Parathyroid adenoma (tissue), 2 donors: ENCODE measurements at regions not wholly inside any gene's neighbourhood (a gene's known extent, or its start where the extent isn't known, plus 50 kb on each side); places are given as distances from the start of the nearest gene placed in this dataset.

Experiments used
- H2AFZ ChIP-seq: fragments of 300-600 bp; sonication (generic); one replicate; pipeline ENCODE4 v1.7.0; 2017; ENCODE audit warnings: antibody characterized with exemption, mild to moderate bottlenecking
- H3K27ac ChIP-seq: fragments of 300-600 bp; sonication (generic); one replicate; pipeline ENCODE4 v1.7.0; 2017
- H3K27me3 ChIP-seq: fragments of 300-600 bp; sonication (generic); one replicate; pipeline ENCODE4 v1.7.0; 2017; ENCODE audit warnings: low read length; ENCODE audit not compliant: control insufficient read depth, insufficient read depth
- H3K36me3 ChIP-seq: fragments of 300-600 bp; sonication (generic); one replicate; pipeline ENCODE4 v1.7.0; 2017; ENCODE audit warnings: low read length; ENCODE audit not compliant: control insufficient read depth, insufficient read depth
- H3K4me1 ChIP-seq: fragments of 300-600 bp; sonication (generic); one replicate; pipeline ENCODE4 v1.7.0; 2017; ENCODE audit warnings: control low read depth
- H3K4me2 ChIP-seq: fragments of 300-600 bp; sonication (generic); one replicate; pipeline ENCODE4 v1.7.0; 2017; ENCODE audit warnings: low read length
- H3K4me3 ChIP-seq: fragments of 300-600 bp; sonication (generic); one replicate; pipeline ENCODE4 v1.7.0; 2017; ENCODE audit warnings: low read depth, low read length
- H3K79me2 ChIP-seq: fragments of 300-600 bp; sonication (generic); one replicate; pipeline ENCODE4 v1.7.0; 2017; ENCODE audit warnings: control low read depth
- H3K9ac ChIP-seq: fragments of 300-600 bp; sonication (generic); one replicate; pipeline ENCODE4 v1.7.0; 2017; ENCODE audit warnings: mild to moderate bottlenecking
- H3K9me3 ChIP-seq: fragments of 300-600 bp; sonication (generic); one replicate; pipeline ENCODE4 v1.7.0; 2017; ENCODE audit warnings: low read length; ENCODE audit not compliant: control insufficient read depth
- CTCF ChIP-seq: fragments of 300-600 bp; sonication (generic); IDR thresholded peaks from one replicate; pipeline ENCODE4 v1.7.0; 2017; ENCODE audit warnings: antibody characterized with exemption, mild to moderate bottlenecking
- donor health status: primary hyperparathyroidism.

GRCh38 chr17:13395862-13396261, 205.9 kb downstream of the HS3ST3A1 start:
- H2AFZ ChIP-seq, result no peak overlapping the region
- no peak overlapping the region for H3K4me2 ChIP-seq
- H3K4me3 ChIP-seq, result no peak overlapping the region
- no peaks in the 10 kb centered on the region for H3K36me3 ChIP-seq
- H3K27ac ChIP-seq, result no peak overlapping the region
- H3K9ac ChIP-seq, result no peak overlapping the region
- H3K79me2 ChIP-seq, result no peaks in the 10 kb centered on the region
- H3K27me3 ChIP-seq, result no peaks in the 10 kb centered on the region
- no peak for TF ChIP-seq CTCF
- no peaks in the 10 kb centered on the region for H3K4me1 ChIP-seq
- no peaks in the 10 kb centered on the region for H3K9me3 ChIP-seq

GRCh38 chr17:13395346-13395745, 206.4 kb downstream of the HS3ST3A1 start:
- TF ChIP-seq CTCF, result no peak
- Histone ChIP-seq H3K4me1 (no peaks in the 10 kb centered on the region), H2AFZ (no peak overlapping the region), H3K9me3 (no peaks in the 10 kb centered on the region), H3K4me3 (no peak overlapping the region), H3K36me3 (no peaks in the 10 kb centered on the region), H3K9ac (no peak overlapping the region), H3K27ac (no peak overlapping the region), H3K27me3 (no peaks in the 10 kb centered on the region), H3K4me2 (no peak overlapping the region), H3K79me2 (no peaks in the 10 kb centered on the region)

- no peak overlapping the region for H3K4me3 ChIP-seq
Measured at GRCh38 chr17:13393841-13394710, 207.7 kb downstream of the HS3ST3A1 start.

GRCh38 chr17:13387952-13388351, 213.8 kb downstream of the HS3ST3A1 start:
- no peak overlapping the region for H2AFZ ChIP-seq
- no peaks in the 10 kb centered on the region for H3K27me3 ChIP-seq
- no peaks in the 10 kb centered on the region for H3K36me3 ChIP-seq
- H3K4me3 ChIP-seq, result no peak overlapping the region
- no peak for TF ChIP-seq CTCF
- no peaks in the 10 kb centered on the region for H3K79me2 ChIP-seq
- no peak overlapping the region for H3K27ac ChIP-seq
- no peak overlapping the region for H3K9ac ChIP-seq
- H3K9me3 ChIP-seq, result no peaks in the 10 kb centered on the region
- H3K4me2 ChIP-seq, result no peak overlapping the region
- H3K4me1 ChIP-seq, result no peaks in the 10 kb centered on the region

More at GRCh38 chr17:13393841-13394710, 207.7 kb downstream of the HS3ST3A1 start:
- no peaks in the 10 kb centered on the region for H3K9me3 ChIP-seq
- no peaks in the 10 kb centered on the region for H3K36me3 ChIP-seq
- no peak overlapping the region for H2AFZ ChIP-seq
- H3K27ac ChIP-seq, result no peak overlapping the region
- no peaks in the 10 kb centered on the region for H3K27me3 ChIP-seq
- no peak for TF ChIP-seq CTCF
- H3K4me1 ChIP-seq, result no peaks in the 10 kb centered on the region
- no peak overlapping the region for H3K4me2 ChIP-seq
- no peaks in the 10 kb centered on the region for H3K79me2 ChIP-seq
- H3K9ac ChIP-seq, result no peak overlapping the region

- H3K79me2 ChIP-seq, result no peaks in the 10 kb centered on the region
- no peaks in the 10 kb centered on the region for H3K36me3 ChIP-seq
- no peak overlapping the region for H3K9ac ChIP-seq
- H3K4me2 ChIP-seq, result no peak overlapping the region
- no peak for TF ChIP-seq CTCF
- no peaks in the 10 kb centered on the region for H3K9me3 ChIP-seq
- no peaks in the 10 kb centered on the region for H3K4me1 ChIP-seq
- H3K27ac ChIP-seq, result no peak overlapping the region
- H3K4me3 ChIP-seq, result no peak overlapping the region
- no peak overlapping the region for H2AFZ ChIP-seq
- no peaks in the 10 kb centered on the region for H3K27me3 ChIP-seq
Measured at GRCh38 chr17:13387236-13387635, 214.5 kb downstream of the HS3ST3A1 start.
